B cell (primary cell): ENCODE measurements at regions not wholly inside any gene's neighbourhood (a gene's known extent, or its start where the extent isn't known, plus 50 kb on each side); places are given as distances from the start of the nearest gene placed in this dataset.

Experiments
- ATAC-seq: fragments of 200-7000 bp; cut with Tn5 transposase; one replicate; pipeline ENCODE4 v1.10.0; 2021; ENCODE audit warnings: low read depth, mild to moderate bottlenecking, moderate number of reproducible peaks, moderate library complexity
- CTCF ChIA-PET: fragments of 350-600 bp; sonication (Branson Sonifier 250); formaldehyde crosslinking; loops from one replicate; lab custom pipeline; 2021; ENCODE audit warnings: antibody characterized with exemption, inconsistent platforms; lab: Charles Lee
- POLR2A ChIA-PET: fragments of 350-600 bp; sonication (Branson Sonifier 250); formaldehyde crosslinking; loops from one replicate; lab custom pipeline; 2021; ENCODE audit warnings: antibody characterized with exemption; lab: Charles Lee
- DNase-seq: peaks from one replicate; pipeline ENCODE4 v3.0.0; 2013
- H2AFZ ChIP-seq: 2 replicates; pipeline ENCODE4 v1.6.1; 2012; ENCODE audit warnings: mild to moderate bottlenecking, low read depth, low read length; ENCODE audit not compliant: insufficient read depth, poor library complexity, severe bottlenecking
- H3K27ac ChIP-seq, 2 donors: 1 replicate in 1 of 2; 2 replicates in 1 of 2; pipeline ENCODE4 v1.5.1; 2012 to 2013; ENCODE audit warnings: low read length in 2 of 2, mild to moderate bottlenecking in 2 of 2, moderate library complexity in 1 of 2
- H3K27me3 ChIP-seq, 4 experiments: fragments of 200-600 bp in 1 of 4; sonication (generic) in 1 of 4; replicated peaks in 1 of 4; 1 replicate in 2 of 4; 2 replicates in 2 of 4; pipeline versions ENCODE4 v1.6.1 to v1.7.0; 2013 to 2016; ENCODE audit warnings: low read length in 3 of 4, mild to moderate bottlenecking in 2 of 4, mixed read lengths in 1 of 4, moderate library complexity in 1 of 4; ENCODE audit not compliant: insufficient read depth in 4 of 4, control insufficient read depth in 3 of 4; ENCODE audit errors: control extremely low read depth in 1 of 4
- H3K36me3 ChIP-seq, 2 experiments: replicated peaks in 1 of 2; 1 replicate in 1 of 2; 2 replicates in 1 of 2; pipeline versions ENCODE4 v1.6.1 to v1.7.1; 2013; ENCODE audit warnings: low read length in 1 of 2; ENCODE audit not compliant: insufficient read depth in 2 of 2, control insufficient read depth in 1 of 2; ENCODE audit errors: control extremely low read depth in 1 of 2, extremely low read depth in 1 of 2
- H3K4me1 ChIP-seq, 2 donors: fragments of 200-600 bp in 1 of 2; sonication (generic) in 1 of 2; 1 replicate in 1 of 2; 2 replicates in 1 of 2; pipeline versions ENCODE4 v1.5.1 to v1.6.1; 2013 to 2017; ENCODE audit warnings: low read length in 2 of 2; ENCODE audit not compliant: control insufficient read depth in 2 of 2, insufficient read depth in 2 of 2
- H3K4me2 ChIP-seq: replicated peaks from 2 replicates; pipeline ENCODE3; 2012; ENCODE audit warnings: mild to moderate bottlenecking, low read depth, low read length; ENCODE audit not compliant: poor library complexity, severe bottlenecking
- H3K4me3 ChIP-seq, 5 experiments: fragments of 200-600 bp in 1 of 5; sonication (generic) in 1 of 5; 1 replicate in 3 of 5; 2 replicates in 2 of 5; pipeline versions ENCODE4 v1.5.1 to v1.7.0; 2011 to 2016; ENCODE audit warnings: low read length in 4 of 5, mild to moderate bottlenecking in 4 of 5, low read depth in 2 of 5, control low read depth in 1 of 5, moderate library complexity in 1 of 5; ENCODE audit not compliant: insufficient read depth in 1 of 5; ENCODE audit errors: control extremely low read depth in 1 of 5, extremely low read depth in 1 of 5
- H3K79me2 ChIP-seq: fragments of 200-600 bp; sonication (generic); one replicate; pipeline ENCODE4 v1.6.0; 2016; ENCODE audit warnings: low read length; ENCODE audit not compliant: control insufficient read depth, insufficient read depth
- H3K9ac ChIP-seq: fragments of 200-600 bp; sonication (generic); 2 replicates; pipeline ENCODE4 v1.6.1; 2017; ENCODE audit warnings: mild to moderate bottlenecking, low read length, moderate library complexity
- H3K9me3 ChIP-seq, 3 donors: one replicate each; pipeline versions ENCODE4 v1.6.1 to v1.7.1; 2013; ENCODE audit warnings: low read length in 2 of 3; ENCODE audit not compliant: control insufficient read depth in 2 of 3, insufficient read depth in 1 of 3; ENCODE audit errors: control extremely low read depth in 1 of 3
- H4K20me1 ChIP-seq: 2 replicates; pipeline ENCODE4 v1.6.0; 2012; ENCODE audit warnings: mild to moderate bottlenecking, low read length; ENCODE audit not compliant: insufficient read depth, control insufficient read depth, poor library complexity, severe bottlenecking
- H3K27ac Mint-ChIP-seq: one replicate; pipeline ENCODE4 v1.8.0; 2021; ENCODE audit warnings: mixed read lengths
- H3K27me3 Mint-ChIP-seq: one replicate; pipeline ENCODE4 v1.8.0; 2021; ENCODE audit warnings: mixed read lengths
- H3K4me1 Mint-ChIP-seq: one replicate; pipeline ENCODE4 v1.8.0; 2021; ENCODE audit warnings: mixed read lengths
- H3K4me3 Mint-ChIP-seq: one replicate; pipeline ENCODE4 v1.8.0; 2021; ENCODE audit warnings: mixed read lengths
- H3K9me3 Mint-ChIP-seq: one replicate; pipeline ENCODE4 v1.8.0; 2022; ENCODE audit warnings: mixed read lengths; ENCODE audit not compliant: insufficient read depth
- CTCF ChIP-seq: fragments of 200-600 bp; IDR thresholded peaks from one replicate; pipeline ENCODE4 v1.8.0; 2022; ENCODE audit warnings: antibody characterized with exemption, mild to moderate bottlenecking
- EZH2 ChIP-seq: IDR thresholded peaks from 2 replicates; pipeline ENCODE4 v1.6.1; 2012; ENCODE audit warnings: borderline replicate concordance, low read depth, mild to moderate bottlenecking, moderate library complexity, low read length; ENCODE audit not compliant: insufficient read depth, poor library complexity, severe bottlenecking
- WGBS: methylation state at CpG from one replicate; pipeline ENCODE4 v1.1.5; 2013; ENCODE audit warnings: missing lambda C conversion rate; ENCODE audit not compliant: insufficient coverage; 5-methylcytosine and 5-hydroxymethylcytosine counted together
- intact Hi-C: fragments of 100-400 bp; cut with micrococcal nuclease; formaldehyde crosslinking; loops from one replicate; pipeline ENCODE4 v1.10.0; 2022

- POLR2A ChIA-PET, result no interaction called here
Measured at GRCh38 chr6:120775698-120776097, 558.6 kb downstream of the TBC1D32 start.

GRCh38 chr6:120774275-120774674 is 560.0 kb downstream of the TBC1D32 start:
- ATAC-seq (no peak), DNase-seq (no peak)
- POLR2A ChIA-PET, result no interaction called here
- TF ChIP-seq CTCF (no peak), EZH2 (no peak)
- Histone ChIP-seq H3K9me3 (no peaks in the 10 kb centered on the region), H3K27ac (no peak overlapping the region), H3K9ac (no peak overlapping the region), H3K4me3 (no peak overlapping the region), H3K4me1 (no peaks in the 10 kb centered on the region), H2AFZ (no peak overlapping the region), H3K4me2 (no peak overlapping the region), H4K20me1 (no peaks in the 10 kb centered on the region), H3K27me3 (no peaks in the 10 kb centered on the region), H3K36me3 (no peaks in the 10 kb centered on the region), H3K79me2 (no peaks in the 10 kb centered on the region)
- Mint-ChIP-seq H3K4me3 (no peak overlapping the region), H3K27ac (no peak overlapping the region), H3K9me3 (peaks cover 3% of the 10 kb centered on the region), H3K4me1 (no peaks in the 10 kb centered on the region), H3K27me3 (no peaks in the 10 kb centered on the region)
- CTCF ChIA-PET, result no interaction called here
- intact Hi-C loops, result no loop called here
- no CpG with 5 or more reads among the region's 1 CpG for WGBS

More at GRCh38 chr6:120775698-120776097, 558.6 kb downstream of the TBC1D32 start:
- ATAC-seq, result no peak
- no peak overlapping the region for H3K4me3 ChIP-seq
- no peaks in the 10 kb centered on the region for H3K4me1 ChIP-seq
- TF ChIP-seq EZH2 (no peak), CTCF (no peak)
- H3K9me3 Mint-ChIP-seq, result peaks cover 3% of the 10 kb centered on the region
- no peaks in the 10 kb centered on the region for H3K27me3 ChIP-seq
- no peaks in the 10 kb centered on the region for H3K36me3 ChIP-seq
- no peak overlapping the region for H3K27ac ChIP-seq
- H3K4me1 Mint-ChIP-seq, result no peaks in the 10 kb centered on the region
- H3K9ac ChIP-seq, result no peak overlapping the region
- no peak overlapping the region for H3K4me3 Mint-ChIP-seq
- no CpG with 5 or more reads among the region's 3 CpGs for WGBS
- no peak overlapping the region for H3K27ac Mint-ChIP-seq
- H3K79me2 ChIP-seq, result no peaks in the 10 kb centered on the region
- H4K20me1 ChIP-seq, result no peaks in the 10 kb centered on the region
- no peak overlapping the region for H3K4me2 ChIP-seq
- intact Hi-C loops, result no loop called here
- no peak overlapping the region for H2AFZ ChIP-seq
- H3K27me3 Mint-ChIP-seq, result no peaks in the 10 kb centered on the region
- no peaks in the 10 kb centered on the region for H3K9me3 ChIP-seq
- CTCF ChIA-PET, result no interaction called here
- no peak for DNase-seq
